RWPE1 (cell line): ENCODE measurements at regions not wholly inside any gene's neighbourhood (a gene's known extent, or its start where the extent isn't known, plus 50 kb on each side); places are given as distances from the start of the nearest gene placed in this dataset.

ENCODE experiments used
- CTCF ChIA-PET: fragments of 350-600 bp; sonication (Branson Sonifier 250); formaldehyde crosslinking; extraction: SDS; loops from one replicate; lab custom pipeline; 2021; lab: Yijun Ruan, JAX
- POLR2A ChIA-PET: fragments of 400-600 bp; formaldehyde crosslinking; extraction: SDS; loops from one replicate; lab custom pipeline; 2020; ENCODE audit warnings: antibody characterized with exemption; ENCODE audit not compliant: low non-redundant PET; lab: Yijun Ruan, JAX
- DNase-seq: peaks from one replicate; pipeline ENCODE4 v3.0.0; 2012; ENCODE audit warnings: low spot score
- H3K27ac ChIP-seq: fragments of 450-650 bp; 2 replicates; pipeline ENCODE4 v1.5.1; 2017
- TF ChIP-seq, protein P1 (sequence below): fragments of 450-650 bp; conservative IDR thresholded peaks from 2 replicates; pipeline ENCODE4 v1.5.1; 2017; ENCODE audit warnings: low read depth, mild to moderate bottlenecking

- ChIA-PET POLR2A (no interaction called here), CTCF (no interaction called here)
Observed at GRCh38 chr16:11429823-11430222, 84.6 kb downstream of the RMI2 start.

GRCh38 chr16:11430601-11431317, 85.5 kb downstream of the RMI2 start:
- H3K27ac ChIP-seq, result no peak overlapping the region
- POLR2A ChIA-PET, result no interaction called here
- DNase-seq, result no peak
- TF ChIP-seq, protein P1, sequence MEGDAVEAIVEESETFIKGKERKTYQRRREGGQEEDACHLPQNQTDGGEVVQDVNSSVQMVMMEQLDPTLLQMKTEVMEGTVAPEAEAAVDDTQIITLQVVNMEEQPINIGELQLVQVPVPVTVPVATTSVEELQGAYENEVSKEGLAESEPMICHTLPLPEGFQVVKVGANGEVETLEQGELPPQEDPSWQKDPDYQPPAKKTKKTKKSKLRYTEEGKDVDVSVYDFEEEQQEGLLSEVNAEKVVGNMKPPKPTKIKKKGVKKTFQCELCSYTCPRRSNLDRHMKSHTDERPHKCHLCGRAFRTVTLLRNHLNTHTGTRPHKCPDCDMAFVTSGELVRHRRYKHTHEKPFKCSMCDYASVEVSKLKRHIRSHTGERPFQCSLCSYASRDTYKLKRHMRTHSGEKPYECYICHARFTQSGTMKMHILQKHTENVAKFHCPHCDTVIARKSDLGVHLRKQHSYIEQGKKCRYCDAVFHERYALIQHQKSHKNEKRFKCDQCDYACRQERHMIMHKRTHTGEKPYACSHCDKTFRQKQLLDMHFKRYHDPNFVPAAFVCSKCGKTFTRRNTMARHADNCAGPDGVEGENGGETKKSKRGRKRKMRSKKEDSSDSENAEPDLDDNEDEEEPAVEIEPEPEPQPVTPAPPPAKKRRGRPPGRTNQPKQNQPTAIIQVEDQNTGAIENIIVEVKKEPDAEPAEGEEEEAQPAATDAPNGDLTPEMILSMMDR, result no peak
- CTCF ChIA-PET, result no interaction called here

More at GRCh38 chr16:11429823-11430222, 84.6 kb downstream of the RMI2 start:
- no peak overlapping the region for H3K27ac ChIP-seq
- no peak for DNase-seq
- TF ChIP-seq, protein P1, result no peak

GRCh38 chr16:11431915-11432465, 86.7 kb downstream of the RMI2 start:
- POLR2A ChIA-PET, result no interaction called here
- DNase-seq, result no peak
- TF ChIP-seq, protein P1, result no peak
- H3K27ac ChIP-seq, result no peak overlapping the region
- CTCF ChIA-PET, result interaction anchor here (0.6 kb wide), 1 partner anchor 88 kb away, joined by 5 read pairs; no protein-coding TSS in a partner anchor

DNA sequence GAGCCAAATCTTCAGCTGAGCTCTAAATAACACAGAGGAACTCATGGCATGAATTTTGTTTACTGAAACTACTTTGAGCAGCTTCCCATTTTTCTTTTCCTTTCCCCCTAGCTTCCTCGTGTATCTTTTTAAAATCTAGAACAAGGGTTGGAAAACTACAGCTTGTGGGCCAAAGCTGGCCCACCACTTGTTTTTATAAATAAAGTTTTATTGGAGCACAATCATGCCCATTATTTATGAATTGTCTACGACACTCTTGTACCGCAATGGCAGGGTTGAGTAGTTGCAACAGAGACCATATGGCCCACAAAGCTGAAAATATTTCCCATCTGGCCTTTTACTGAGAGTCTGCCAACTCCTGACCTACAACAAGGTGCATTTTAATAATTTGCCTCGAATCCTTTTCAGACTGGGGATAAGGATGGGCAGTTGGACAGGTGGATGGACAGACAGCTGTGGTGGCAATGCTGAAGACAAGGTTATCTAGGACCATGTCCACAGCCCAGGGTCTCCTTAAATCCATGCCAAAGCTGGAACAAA, 87.7 kb downstream of the RMI2 start:
- TF ChIP-seq, protein P1, result no peak
- no peak for DNase-seq
- H3K27ac ChIP-seq, result no peak overlapping the region
- CTCF ChIA-PET, result no interaction called here
- POLR2A ChIA-PET, result no interaction called here

- H3K27ac ChIP-seq, result no peak overlapping the region
- CTCF ChIA-PET, result interaction anchor here (0.5 kb wide), 1 partner anchor 10 kb away, joined by 4 read pairs; no protein-coding TSS in a partner anchor
- TF ChIP-seq, protein P1, result no peak
- no peak for DNase-seq
- POLR2A ChIA-PET, result no interaction called here
Observed at GRCh38 chr16:11435576-11435975, 90.3 kb downstream of the RMI2 start.

DNA sequence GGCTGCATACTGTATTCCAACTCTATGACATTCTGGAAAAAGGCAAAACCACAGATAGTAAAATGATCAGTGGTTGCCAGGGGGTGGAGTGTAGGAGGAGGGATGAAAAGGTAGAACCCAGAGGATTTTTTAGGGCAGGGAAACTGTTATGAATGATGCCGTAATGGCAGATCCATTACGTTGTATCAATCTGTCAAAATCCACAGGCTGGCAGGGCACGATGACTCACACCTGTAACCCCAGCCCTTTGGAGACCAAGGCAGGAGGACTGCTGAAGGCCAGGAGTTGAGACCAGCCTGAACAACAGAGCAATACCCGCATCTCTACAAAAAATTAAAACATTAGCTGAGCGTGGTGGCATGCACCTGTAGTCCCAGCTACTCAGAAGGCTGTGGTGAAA, 91.8 kb downstream of the RMI2 start:
- CTCF ChIA-PET, result interaction anchor here (0.6 kb wide), 1 partner anchor 225 kb away, joined by 3 read pairs; no protein-coding TSS in a partner anchor
- POLR2A ChIA-PET, result no interaction called here
- TF ChIP-seq, protein P1, result no peak
- DNase-seq, result no peak
- no peak overlapping the region for H3K27ac ChIP-seq
